ENCODE measurements at regions not wholly inside any gene's neighbourhood (a gene's known extent, or its start where the extent isn't known, plus 50 kb on each side); places are given as distances from the start of the nearest gene placed in this dataset.
"Not testable (repeated sequence)": the region's sequence is repeated elsewhere in the genome, so short reads cannot be mapped to it uniquely, and the experiment has no call there.

- no peak for DNase-seq
Measured at GRCh38 chr3:187795207-187795960, 50.1 kb upstream of the BCL6 start.

DNA sequence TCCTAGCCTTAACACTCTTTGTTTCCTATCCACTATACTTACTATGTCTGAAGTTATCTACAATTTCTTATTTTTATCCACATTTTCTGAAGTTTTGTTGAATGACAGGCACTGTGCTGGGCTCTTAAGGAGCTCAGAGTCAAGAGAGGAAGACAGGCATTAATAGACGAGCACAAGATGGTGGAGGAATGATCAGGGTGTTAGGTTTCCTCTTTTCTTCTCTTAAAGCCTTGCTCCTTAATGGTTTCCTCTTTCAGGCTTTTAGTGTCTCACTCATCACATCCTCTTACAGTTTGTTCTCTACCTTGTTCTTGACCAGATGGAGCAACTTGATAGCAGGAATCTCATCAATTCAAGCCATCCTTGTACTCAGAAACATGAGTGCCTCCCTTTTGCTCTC lies 52.9 kb upstream of the BCL6 start:
- no peak for DNase-seq

DNA sequence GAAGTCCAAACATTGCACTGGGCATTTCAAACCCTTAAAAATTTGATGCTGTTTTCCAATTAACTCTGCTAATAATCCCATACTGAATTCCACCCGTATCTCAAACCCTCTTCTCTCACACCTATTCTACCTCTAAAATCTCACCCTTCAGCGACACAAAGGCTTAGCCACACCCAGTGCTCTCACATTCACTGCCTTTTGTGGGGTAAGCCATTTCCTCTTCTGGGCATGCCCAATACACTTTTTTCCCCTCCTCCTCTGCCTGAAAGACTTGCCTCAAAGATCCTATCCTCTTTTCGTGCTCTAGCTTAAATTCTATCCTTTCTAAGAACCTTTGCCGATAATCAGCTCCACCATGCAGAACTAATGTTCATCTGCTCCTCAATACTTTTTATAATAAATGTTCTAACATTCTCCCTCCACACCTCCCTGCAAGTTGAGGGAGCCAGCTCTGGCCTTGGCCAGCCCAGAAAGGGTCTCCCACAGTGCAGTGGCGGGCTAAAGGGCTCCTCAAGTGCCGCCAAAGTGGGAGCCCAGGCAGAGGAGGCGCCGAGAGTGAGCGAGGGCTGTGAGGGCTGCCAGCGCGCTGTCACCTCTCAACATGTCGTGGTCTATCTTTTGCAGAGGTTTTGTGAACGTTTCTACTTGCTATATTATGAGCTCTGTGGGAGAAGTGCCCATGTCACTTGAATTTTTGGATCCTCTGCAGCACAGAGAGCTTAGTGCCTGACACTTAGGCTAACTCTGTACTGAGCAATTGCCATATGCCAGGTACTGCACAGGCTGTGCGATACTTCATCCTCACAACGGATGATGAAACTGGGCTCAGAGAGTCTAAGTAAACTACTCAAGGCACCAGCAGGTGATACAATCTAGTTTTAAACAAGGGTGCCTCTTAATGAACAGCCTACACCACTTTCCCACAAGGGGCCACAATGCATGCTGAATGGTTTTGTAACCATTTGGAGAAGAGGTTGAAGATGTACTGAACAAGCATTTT lies 53.6 kb upstream of the BCL6 start:
- DNase-seq, result no peak

DNA sequence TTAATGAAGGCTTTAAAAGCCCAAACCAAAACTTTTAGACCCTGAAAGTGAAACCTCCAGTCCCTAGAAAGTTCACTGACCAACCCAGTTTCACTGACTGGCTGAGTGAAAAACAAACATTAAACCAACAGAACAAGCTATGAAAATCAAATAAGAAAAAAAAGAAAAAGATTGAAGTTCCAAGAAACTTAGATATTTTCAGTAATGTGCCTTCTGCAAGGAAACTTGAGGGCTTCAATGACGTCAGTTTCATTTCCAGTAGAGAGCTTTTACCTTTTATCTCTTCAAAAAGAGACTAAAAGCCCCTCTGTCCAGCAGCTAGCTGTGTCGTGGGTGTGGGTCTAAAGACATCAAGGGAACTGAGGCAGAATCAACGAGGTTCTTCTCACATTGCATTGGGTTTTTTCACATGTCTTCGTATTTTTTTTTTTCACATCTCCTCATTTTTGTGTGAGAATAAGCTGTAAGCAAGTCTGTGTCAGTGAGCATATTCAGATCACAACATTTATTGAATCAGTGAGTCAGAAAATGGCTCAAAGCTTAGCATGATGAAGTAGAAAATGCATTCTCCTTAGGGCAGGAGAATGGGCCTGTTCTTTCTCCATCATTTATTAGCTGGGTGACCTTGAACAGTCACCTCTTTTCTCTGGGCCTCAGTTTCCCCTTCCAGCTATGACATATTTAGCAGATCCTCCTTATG lies 54.8 kb upstream of the BCL6 start:
- DNase-seq, result no peak

- DNase-seq, result no peak
Measured at GRCh38 chr3:187801152-187801551, 55.9 kb upstream of the BCL6 start.

DNA sequence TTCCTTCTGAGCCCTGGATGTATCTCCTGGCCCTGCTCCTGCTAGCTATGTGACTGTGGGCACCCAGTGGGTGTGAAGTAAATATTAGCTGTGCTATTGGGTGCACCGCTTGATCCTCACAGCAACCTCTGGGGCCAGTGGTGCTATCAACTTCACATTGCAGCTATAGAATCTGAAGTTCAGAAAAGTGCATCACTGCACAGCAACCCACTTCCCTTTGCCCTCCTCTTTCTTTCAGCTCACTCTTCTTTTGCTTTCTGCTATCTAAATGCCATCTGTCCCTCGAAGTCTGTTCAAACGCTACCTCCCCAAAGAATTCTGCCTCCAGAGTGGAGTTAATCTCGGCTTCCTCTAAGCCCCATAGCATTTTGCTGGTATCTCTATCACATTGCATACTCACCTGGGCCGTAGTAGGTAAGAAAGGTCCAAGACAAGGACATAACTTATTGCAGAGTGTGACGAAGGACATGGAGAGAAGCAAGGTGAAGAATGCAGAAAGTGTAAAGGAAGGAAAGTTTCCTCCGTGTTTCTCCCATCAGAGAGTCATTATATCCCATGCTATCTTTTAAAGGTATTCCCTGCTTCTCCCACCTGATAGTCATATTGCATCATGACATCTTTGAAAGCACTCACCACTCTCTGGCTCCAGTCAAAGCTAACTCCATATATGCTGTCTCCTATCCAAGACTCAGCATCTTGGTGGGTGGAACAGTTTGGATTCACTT lies 57.1 kb upstream of the BCL6 start:
- DNase-seq, result no peak

DNA sequence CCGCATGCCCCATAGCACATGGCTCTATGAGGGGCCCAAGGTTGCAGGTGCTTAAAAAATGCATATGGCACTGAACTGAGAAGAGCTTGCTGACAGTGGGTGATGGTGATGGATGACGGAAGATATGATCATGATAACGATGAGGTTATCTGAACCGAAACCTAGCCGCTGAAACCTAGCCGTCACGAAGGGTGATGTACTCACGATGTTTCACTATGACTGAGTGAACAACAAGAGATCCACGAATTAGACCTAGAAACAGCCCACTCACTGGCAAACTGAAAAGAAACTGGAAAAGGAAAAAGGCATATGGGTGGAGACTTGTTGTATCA lies 57.6 kb upstream of the BCL6 start:
- DNase-seq, result peak; percentile 25

GRCh38 chr3:187804120-187804744 lies 59.0 kb upstream of the BCL6 start:
- DNase-seq, result no peak

DNA sequence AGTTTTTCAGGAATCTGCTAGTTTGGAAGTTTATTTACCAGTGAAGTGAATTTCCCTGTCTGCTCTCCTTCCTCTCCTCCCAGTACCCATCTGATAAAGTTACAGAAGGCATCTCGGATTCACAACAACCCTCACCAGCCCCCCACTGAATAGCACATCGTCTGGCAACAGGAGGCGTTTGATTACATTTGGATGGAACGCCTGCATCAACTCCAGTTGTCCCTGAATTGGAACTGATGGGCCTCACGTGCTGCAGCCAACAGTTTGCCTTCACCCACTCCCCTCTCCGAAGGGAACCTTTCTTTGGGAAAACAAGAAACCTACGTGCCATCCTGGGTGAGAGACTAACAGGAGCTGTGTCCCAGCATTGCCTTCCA lies 59.5 kb upstream of the BCL6 start:
- DNase-seq, result no peak

DNA sequence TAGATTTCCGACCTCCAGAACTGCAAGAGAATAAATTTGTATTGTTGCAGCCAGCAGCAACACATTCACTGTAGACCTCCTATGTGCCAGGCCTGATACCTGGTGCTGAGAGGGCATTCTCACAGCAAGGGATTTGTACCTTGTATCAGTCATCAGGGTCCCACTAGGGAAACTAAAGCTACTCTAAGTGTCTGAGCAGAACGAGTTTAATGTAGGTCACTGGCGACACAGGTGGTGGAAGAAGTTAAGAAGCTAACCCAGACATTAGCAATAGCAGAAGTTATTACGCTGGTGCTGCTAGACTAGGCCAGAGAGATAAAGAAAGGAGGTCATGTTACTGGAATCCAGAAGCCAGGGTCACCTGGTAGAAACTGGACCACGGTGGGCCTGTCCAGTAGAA lies 60.5 kb upstream of the BCL6 start:
- no peak for DNase-seq

DNA sequence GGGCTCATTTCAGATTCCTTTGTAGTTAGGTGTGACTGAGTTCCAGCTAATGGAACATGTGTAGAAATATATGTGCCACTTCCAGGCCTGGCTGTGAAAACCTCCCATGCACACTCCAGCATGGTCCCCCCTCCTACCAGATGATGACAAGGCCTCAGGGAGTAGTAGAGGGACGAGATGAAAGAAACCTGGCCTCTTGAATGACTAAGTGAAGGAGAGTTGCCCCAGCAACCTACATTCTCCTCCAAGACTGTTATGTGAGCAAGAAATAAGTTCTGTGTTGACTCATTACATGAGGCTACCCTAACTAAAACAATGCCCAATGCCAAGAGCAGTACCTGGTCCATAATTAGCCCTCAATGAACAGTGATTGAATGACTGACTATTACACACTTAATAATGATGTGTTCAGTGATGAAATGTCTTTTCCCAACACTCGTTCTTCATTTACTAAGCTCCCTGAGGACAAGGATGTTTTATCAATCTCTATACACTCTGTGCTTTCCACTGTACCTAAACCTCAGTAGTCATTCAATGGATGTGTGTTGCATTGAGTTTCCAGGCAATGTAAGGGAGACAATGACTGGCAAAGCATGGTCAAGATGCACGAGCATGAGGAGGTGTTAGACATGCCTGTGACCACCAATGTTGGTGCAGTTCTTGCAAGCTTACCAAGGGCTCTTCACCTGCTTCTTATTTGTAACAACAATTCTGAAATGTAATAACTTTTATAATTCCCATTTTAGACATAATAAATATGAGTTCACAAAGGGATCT lies 62.0 kb upstream of the BCL6 start:
- DNase-seq, result no peak

GRCh38 chr3:187808527-187808895 lies 63.2 kb upstream of the BCL6 start:
- DNase-seq, result no peak

- no peak for DNase-seq
Measured at GRCh38 chr3:187809612-187809991, 64.3 kb upstream of the BCL6 start.

- no peak for DNase-seq
Measured at GRCh38 chr3:187810021-187810446, 64.8 kb upstream of the BCL6 start.

DNA sequence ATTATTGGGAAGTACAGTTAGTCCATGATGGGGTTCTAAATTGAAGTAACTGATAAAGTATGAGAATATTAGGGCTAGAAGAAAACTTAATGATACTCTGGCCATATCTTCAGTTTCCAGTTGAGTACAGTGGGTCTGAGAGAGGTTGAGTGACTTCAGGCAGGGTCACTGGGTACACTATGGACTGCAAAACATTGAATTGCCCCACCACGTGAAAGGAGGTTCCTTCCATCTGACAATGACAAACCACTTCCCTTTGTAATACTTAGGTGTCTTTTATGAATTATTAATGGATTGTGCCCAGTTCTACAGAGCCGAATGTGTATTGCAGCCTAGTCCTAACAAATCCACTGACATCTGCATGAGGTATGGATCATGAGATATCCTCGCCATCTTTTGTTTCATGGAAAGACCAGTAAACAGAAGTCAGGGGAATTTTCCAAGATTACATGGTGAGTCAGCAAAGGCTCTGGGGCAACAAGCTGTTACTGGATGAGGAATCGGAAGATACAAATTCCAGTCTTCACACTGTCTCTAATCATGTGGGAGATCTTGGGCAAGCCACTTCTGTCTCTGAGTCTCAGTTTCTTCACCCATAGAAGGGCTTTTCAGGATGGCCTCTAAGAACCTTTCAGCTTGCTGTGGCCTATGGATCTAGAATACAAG lies 66.5 kb upstream of the BCL6 start:
- DNase-seq, result no peak

- DNase-seq, result no peak
Measured at GRCh38 chr3:187812496-187812895, 67.2 kb upstream of the BCL6 start.

GRCh38 chr3:187813198-187813597 lies 67.9 kb upstream of the BCL6 start:
- DNase-seq, result no peak

- DNase-seq, result not testable (repeated sequence)
Measured at GRCh38 chr3:187817766-187818165, 72.5 kb upstream of the BCL6 start.

DNA sequence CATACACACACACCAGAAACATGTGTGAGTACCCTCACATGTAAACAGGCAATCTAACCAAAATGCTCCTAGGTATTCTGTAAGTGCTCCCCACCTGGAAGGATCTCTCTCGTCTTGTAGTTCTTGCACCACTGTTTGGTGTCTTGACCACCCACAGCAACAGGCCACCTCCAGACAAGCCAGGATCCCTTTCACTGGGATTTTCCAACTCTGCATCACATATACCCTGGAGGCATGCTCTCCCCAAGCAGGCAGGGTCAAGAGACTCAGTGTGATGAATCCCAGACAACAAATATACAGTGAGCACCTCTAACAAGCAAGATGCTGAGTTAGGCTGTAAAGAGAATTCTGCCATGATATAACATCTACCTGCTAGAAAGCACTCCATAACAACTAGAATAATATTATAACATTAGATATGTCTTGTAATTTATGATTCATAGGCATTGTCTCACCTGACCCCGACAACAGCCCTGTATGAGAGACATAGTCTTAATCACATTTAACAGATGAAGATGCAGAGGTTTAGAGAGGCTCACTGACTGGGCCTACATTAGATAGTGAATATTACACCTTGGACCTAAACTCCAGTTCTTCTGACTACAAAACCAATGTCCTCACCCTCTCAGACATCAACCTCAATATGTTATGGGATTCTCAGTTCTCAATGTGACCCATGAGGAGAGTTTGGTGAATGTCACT lies 76.5 kb upstream of the BCL6 start:
- DNase-seq, result no peak

DNA sequence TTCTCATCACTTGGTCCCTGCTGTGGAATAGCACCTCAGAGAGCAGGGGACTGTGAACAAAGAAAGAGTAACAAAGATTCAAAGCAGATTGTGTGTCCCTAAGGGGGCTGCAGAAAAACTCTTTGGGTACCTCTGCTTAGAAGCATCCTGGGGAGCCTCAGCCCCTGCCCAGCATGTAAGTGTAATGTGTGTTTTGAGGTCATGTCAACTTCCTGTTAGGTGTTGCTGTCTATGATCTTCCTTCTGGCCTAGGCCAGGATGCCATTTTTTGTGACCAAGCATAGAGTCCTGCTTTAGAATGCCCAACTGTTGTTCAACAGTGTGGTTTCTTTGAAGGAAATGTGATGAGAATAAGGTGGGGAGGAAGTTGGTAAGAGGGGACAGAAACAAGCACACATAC lies 77.1 kb upstream of the BCL6 start:
- no peak for DNase-seq
